ENCODE measurements at regions not wholly inside any gene's neighbourhood (a gene's known extent, or its start where the extent isn't known, plus 50 kb on each side); places are given as distances from the start of the nearest gene placed in this dataset.

GRCh38 chr20:59508729-59509128 is 95.6 kb upstream of the PHACTR3 start:
- DNase-seq = no peak

DNA sequence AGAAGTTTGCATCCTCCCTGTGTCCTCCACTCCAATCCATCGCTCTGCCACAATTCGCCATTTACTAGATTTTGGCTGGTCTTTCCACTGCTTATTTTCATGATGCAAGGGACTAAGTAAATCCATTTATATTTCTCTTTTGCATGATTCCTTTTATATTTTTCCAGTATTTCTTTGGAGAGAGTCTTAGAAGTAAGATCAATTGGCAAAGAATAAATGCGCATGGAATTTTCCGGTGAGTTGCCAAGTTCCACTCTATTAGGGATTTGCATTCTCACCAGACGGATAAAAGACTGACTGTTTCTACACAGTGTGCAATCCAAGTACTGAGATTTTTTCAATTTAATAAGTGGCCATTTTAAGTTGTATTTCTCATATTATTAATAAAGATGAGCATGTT is 91.7 kb upstream of the PHACTR3 start:
- DNase-seq = no peak

DNA sequence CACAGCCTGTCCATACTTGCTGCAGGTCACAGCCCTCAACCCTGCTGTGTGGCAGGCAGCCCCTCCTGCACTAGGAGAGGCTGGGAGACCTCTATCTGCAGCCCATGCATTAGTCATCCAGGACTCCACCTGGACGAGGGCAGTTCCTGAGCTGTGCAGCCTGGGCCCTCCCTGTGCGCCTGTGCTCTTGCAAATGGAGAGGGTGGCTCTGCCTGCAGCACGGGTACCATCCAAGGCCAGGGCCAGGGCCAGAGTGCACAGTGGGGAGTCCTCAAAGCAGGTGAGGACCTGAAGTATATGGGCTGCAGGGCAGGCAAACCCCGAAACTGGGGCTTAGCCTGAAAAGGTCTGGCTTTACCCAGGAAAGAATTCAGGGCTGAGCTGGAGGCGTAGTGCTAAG is 89.8 kb upstream of the PHACTR3 start:
- DNase-seq = no peak

GRCh38 chr20:59515013-59515905 is 89.1 kb upstream of the PHACTR3 start:
- DNase-seq = no peak

DNA sequence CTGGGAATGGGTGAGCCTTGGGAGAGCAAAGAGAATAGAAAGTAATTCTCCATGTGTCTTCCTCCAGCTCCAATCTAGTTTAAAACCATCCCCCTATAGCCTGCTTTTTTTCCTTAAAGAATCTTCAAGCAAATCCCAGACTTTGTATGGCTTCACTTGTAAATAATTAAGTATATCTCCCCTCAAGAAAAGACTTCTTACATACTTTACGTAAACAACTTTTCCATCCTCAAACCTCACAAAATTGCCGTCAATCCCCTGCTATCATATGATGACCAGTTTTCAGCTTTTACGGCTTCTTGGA is 88.5 kb upstream of the PHACTR3 start:
- no peak for DNase-seq

GRCh38 chr20:59518881-59519706 is 85.2 kb upstream of the PHACTR3 start:
- peak; percentile 22 to 42 for DNase-seq

GRCh38 chr20:59519707-59520014 is 84.7 kb upstream of the PHACTR3 start:
- no peak for DNase-seq

DNA sequence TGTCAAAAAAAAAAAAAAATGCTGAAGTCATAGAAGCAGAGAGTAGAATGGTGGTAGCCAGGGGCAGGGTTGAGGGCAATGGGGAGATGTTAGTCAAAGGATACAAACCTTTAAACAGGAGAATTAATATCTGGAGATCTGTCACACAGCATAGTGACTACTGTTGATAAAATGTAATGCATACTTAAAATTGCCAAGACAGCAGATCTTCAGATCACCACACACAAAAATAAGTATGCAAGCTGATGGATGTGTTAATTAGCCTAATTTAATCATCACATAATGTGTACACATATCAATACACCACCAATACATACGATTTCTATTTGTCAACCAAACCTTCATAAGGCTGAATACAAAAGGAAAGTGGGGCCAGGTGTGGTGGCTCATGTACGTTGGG is 83.5 kb upstream of the PHACTR3 start:
- DNase-seq = no peak

GRCh38 chr20:59525500-59526241 is 78.7 kb upstream of the PHACTR3 start:
- DNase-seq = peak in 1 of 2 donors; percentile 7

- DNase-seq = no peak
Measured at GRCh38 chr20:59526242-59527225, 77.8 kb upstream of the PHACTR3 start.

DNA sequence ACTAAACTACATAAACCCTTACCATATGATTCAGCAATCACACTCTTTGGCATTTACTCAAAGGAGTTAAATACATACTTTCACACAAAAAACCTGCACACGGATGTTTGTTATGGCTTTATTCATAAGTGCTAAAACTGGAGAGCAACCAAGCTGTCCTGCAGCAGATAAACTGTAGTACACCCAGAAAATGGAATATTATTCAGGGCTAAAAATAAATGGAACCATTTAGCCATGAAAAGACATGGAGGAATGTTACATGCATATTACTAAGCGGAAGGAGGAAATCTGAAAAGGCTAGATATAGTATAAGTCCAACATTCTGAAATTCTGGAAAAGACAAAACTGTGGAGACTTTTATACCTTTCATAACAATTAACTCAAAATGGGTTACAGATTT is 73.6 kb upstream of the PHACTR3 start:
- DNase-seq = no peak

- no peak for DNase-seq
Measured at GRCh38 chr20:59537991-59538390, 66.3 kb upstream of the PHACTR3 start.

- DNase-seq = no peak
Measured at GRCh38 chr20:59547596-59547995, 56.7 kb upstream of the PHACTR3 start.

Data from CD4-positive, alpha-beta T cell treated with Interleukin-1 beta for 1 hour (primary cell).